KMS-11 (cell line): ENCODE measurements at regions not wholly inside any gene's neighbourhood (a gene's known extent, or its start where the extent isn't known, plus 50 kb on each side); places are given as distances from the start of the nearest gene placed in this dataset.
A peak's percentile ranks its signal among the peaks of the same experiment; 100 is the strongest.

ENCODE experiments used
- H2AFZ ChIP-seq: fragments of 200-600 bp; sonication (generic); 2 replicates; pipeline ENCODE4 v1.6.1; 2016; ENCODE audit warnings: antibody characterized with exemption, mixed run types, low read depth
- H3K27ac ChIP-seq: fragments of 200-600 bp; sonication (generic); 2 replicates; pipeline ENCODE4 v1.6.1; 2016; ENCODE audit warnings: mild to moderate bottlenecking, mixed run types
- H3K27me3 ChIP-seq: fragments of 200-600 bp; sonication (generic); 2 replicates; pipeline ENCODE4 v1.6.1; 2017; ENCODE audit warnings: mild to moderate bottlenecking, low read depth, mixed run types, moderate library complexity; ENCODE audit not compliant: insufficient read depth
- H3K36me3 ChIP-seq: fragments of 200-600 bp; sonication (generic); 2 replicates; pipeline ENCODE4 v1.6.1; 2017; ENCODE audit warnings: mild to moderate bottlenecking, mixed run types; ENCODE audit not compliant: insufficient read depth
- H3K4me1 ChIP-seq: fragments of 200-600 bp; sonication (generic); 2 replicates; pipeline ENCODE4 v1.6.1; 2016; ENCODE audit warnings: mild to moderate bottlenecking, low read depth, mixed run types; ENCODE audit not compliant: poor library complexity, severe bottlenecking
- H3K4me2 ChIP-seq: fragments of 200-600 bp; sonication (generic); 2 replicates; pipeline ENCODE4 v1.7.0; 2016; ENCODE audit warnings: mild to moderate bottlenecking, mixed run types
- H3K4me3 ChIP-seq: fragments of 200-600 bp; sonication (generic); IDR thresholded peaks from 2 replicates; pipeline ENCODE4 v1.6.1; 2017; ENCODE audit warnings: low read depth, low read length, mixed read lengths; ENCODE audit not compliant: insufficient read depth
- H3K79me2 ChIP-seq: fragments of 200-600 bp; sonication (generic); 2 replicates; pipeline ENCODE4 v1.6.1; 2016; ENCODE audit warnings: low read depth, mixed run types; ENCODE audit not compliant: insufficient read depth
- H3K9ac ChIP-seq: fragments of 200-600 bp; sonication (generic); 2 replicates; pipeline ENCODE4 v1.6.1; 2016; ENCODE audit warnings: mild to moderate bottlenecking, mixed run types
- H4K20me1 ChIP-seq: fragments of 200-600 bp; sonication (generic); 2 replicates; pipeline ENCODE4 v1.6.1; 2016; ENCODE audit warnings: mild to moderate bottlenecking, mixed run types; ENCODE audit not compliant: insufficient read depth
- TF ChIP-seq, protein P1 (sequence below): fragments of 200-600 bp; sonication (generic); conservative IDR thresholded peaks from 2 replicates; pipeline ENCODE4 v1.6.1; 2017; ENCODE audit warnings: low read depth, mild to moderate bottlenecking, antibody characterized with exemption, low read length, moderate library complexity, mixed read lengths

DNA sequence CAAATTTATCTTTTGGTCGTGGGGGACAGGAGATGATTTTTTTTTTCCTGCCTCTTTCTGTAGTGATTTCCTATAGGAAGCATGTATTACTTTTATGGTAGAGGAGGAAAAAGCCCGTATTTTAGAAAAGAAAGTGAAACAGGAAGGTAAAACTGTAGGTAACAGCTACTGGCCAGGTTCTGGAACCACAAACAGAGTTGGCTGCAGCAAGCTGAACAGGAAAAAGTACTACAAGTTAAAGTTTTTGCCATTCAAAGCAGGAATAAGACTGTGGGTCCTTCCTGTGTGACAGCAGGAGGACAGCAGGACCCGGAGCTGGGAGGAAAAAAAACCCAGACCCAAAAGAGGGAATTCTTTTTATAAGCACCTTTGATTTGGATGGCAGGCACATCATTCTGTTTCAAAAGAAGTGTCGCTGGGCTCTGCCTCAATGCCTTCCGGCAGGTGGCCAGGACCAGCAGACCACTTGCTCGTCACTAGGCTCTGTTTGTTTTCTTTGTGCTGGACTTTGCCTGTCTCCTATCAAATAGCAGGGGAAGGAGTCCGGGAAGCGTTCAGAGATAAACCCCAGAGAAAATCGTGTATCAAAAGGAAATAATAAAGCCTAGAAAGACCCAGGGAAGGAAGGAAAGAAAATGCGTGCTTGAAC is 277.9 kb downstream of the ADGRA3 start:
- H3K9ac ChIP-seq = no peak overlapping the region
- no peak overlapping the region for H3K27ac ChIP-seq
- peak overlapping the region; percentile 25; the same call in 1 of the 2 replicates for H3K4me2 ChIP-seq
- H3K27me3 ChIP-seq = no peaks in the 10 kb centered on the region
- H3K79me2 ChIP-seq = no peaks in the 10 kb centered on the region
- no peaks in the 10 kb centered on the region for H3K36me3 ChIP-seq
- no peak overlapping the region for H3K4me3 ChIP-seq
- peak overlapping the region; percentile 30; the same call in 1 of the 2 replicates for H2AFZ ChIP-seq
- TF ChIP-seq, protein P1, sequence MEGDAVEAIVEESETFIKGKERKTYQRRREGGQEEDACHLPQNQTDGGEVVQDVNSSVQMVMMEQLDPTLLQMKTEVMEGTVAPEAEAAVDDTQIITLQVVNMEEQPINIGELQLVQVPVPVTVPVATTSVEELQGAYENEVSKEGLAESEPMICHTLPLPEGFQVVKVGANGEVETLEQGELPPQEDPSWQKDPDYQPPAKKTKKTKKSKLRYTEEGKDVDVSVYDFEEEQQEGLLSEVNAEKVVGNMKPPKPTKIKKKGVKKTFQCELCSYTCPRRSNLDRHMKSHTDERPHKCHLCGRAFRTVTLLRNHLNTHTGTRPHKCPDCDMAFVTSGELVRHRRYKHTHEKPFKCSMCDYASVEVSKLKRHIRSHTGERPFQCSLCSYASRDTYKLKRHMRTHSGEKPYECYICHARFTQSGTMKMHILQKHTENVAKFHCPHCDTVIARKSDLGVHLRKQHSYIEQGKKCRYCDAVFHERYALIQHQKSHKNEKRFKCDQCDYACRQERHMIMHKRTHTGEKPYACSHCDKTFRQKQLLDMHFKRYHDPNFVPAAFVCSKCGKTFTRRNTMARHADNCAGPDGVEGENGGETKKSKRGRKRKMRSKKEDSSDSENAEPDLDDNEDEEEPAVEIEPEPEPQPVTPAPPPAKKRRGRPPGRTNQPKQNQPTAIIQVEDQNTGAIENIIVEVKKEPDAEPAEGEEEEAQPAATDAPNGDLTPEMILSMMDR = no peak
- H4K20me1 ChIP-seq = no peaks in the 10 kb centered on the region
- no peaks in the 10 kb centered on the region for H3K4me1 ChIP-seq

GRCh38 chr4:22237155-22237751 is 278.6 kb downstream of the ADGRA3 start:
- H3K27ac ChIP-seq = no peak overlapping the region
- peak overlapping the region; percentile 30; the same call in 1 of the 2 replicates for H2AFZ ChIP-seq

GRCh38 chr4:22235698-22236097 is 280.2 kb downstream of the ADGRA3 start:
- H3K79me2 ChIP-seq = no peaks in the 10 kb centered on the region
- no peaks in the 10 kb centered on the region for H4K20me1 ChIP-seq
- H3K9ac ChIP-seq = no peak overlapping the region
- no peak overlapping the region for H3K4me3 ChIP-seq
- H3K36me3 ChIP-seq = no peaks in the 10 kb centered on the region
- no peak overlapping the region for H3K27ac ChIP-seq
- TF ChIP-seq, protein P1 = no peak
- H3K4me1 ChIP-seq = no peaks in the 10 kb centered on the region
- no peaks in the 10 kb centered on the region for H3K27me3 ChIP-seq
- H3K4me2 ChIP-seq = no peak overlapping the region
- no peak overlapping the region for H2AFZ ChIP-seq

More at GRCh38 chr4:22237155-22237751, 278.6 kb downstream of the ADGRA3 start:
- Histone ChIP-seq H3K9ac (no peak overlapping the region), H3K4me1 (no peaks in the 10 kb centered on the region), H3K79me2 (no peaks in the 10 kb centered on the region), H3K27me3 (no peaks in the 10 kb centered on the region), H4K20me1 (no peaks in the 10 kb centered on the region), H3K4me2 (peak overlapping the region; percentile 25; the same call in 1 of the 2 replicates), H3K36me3 (no peaks in the 10 kb centered on the region), H3K4me3 (no peak overlapping the region)
- TF ChIP-seq, protein P1 = peak; percentile 48

GRCh38 chr4:22233230-22233629 is 282.6 kb downstream of the ADGRA3 start:
- no peak overlapping the region for H3K4me3 ChIP-seq
- TF ChIP-seq, protein P1 = no peak
- no peaks in the 10 kb centered on the region for H4K20me1 ChIP-seq
- no peak overlapping the region for H2AFZ ChIP-seq
- no peak overlapping the region for H3K4me2 ChIP-seq
- no peaks in the 10 kb centered on the region for H3K27me3 ChIP-seq
- no peaks in the 10 kb centered on the region for H3K36me3 ChIP-seq
- no peak overlapping the region for H3K9ac ChIP-seq
- H3K79me2 ChIP-seq = no peaks in the 10 kb centered on the region
- H3K4me1 ChIP-seq = no peaks in the 10 kb centered on the region
- H3K27ac ChIP-seq = no peak overlapping the region
